ENCODE measurements at regions not wholly inside any gene's neighbourhood (a gene's known extent, or its start where the extent isn't known, plus 50 kb on each side); places are given as distances from the start of the nearest gene placed in this dataset.

- no peaks in the 10 kb centered on the region for H3K36me3 ChIP-seq (ENCODE audit: low read depth)
- no peak overlapping the region for H3K4me3 ChIP-seq (ENCODE audit: severe bottlenecking)
- TF ChIP-seq, protein P1, sequence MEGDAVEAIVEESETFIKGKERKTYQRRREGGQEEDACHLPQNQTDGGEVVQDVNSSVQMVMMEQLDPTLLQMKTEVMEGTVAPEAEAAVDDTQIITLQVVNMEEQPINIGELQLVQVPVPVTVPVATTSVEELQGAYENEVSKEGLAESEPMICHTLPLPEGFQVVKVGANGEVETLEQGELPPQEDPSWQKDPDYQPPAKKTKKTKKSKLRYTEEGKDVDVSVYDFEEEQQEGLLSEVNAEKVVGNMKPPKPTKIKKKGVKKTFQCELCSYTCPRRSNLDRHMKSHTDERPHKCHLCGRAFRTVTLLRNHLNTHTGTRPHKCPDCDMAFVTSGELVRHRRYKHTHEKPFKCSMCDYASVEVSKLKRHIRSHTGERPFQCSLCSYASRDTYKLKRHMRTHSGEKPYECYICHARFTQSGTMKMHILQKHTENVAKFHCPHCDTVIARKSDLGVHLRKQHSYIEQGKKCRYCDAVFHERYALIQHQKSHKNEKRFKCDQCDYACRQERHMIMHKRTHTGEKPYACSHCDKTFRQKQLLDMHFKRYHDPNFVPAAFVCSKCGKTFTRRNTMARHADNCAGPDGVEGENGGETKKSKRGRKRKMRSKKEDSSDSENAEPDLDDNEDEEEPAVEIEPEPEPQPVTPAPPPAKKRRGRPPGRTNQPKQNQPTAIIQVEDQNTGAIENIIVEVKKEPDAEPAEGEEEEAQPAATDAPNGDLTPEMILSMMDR (IDR thresholded peaks at IDR 0.05; ENCODE audit: poor library complexity, severe bottlenecking) = no peak
- H3K9me3 ChIP-seq (ENCODE audit: severe bottlenecking) = no peaks in the 10 kb centered on the region
- ATAC-seq (ENCODE audit: low read depth) (no peak), DNase-seq (ENCODE audit: low spot score) (no peak)
- H3K27ac ChIP-seq (ENCODE audit: poor library complexity, severe bottlenecking) = no peak overlapping the region
- no peaks in the 10 kb centered on the region for H3K4me1 ChIP-seq (ENCODE audit: insufficient read depth, poor library complexity, severe bottlenecking)
- no peaks in the 10 kb centered on the region for H3K27me3 ChIP-seq (ENCODE audit: insufficient read depth, poor library complexity, severe bottlenecking)
Observed at GRCh38 chr3:107275511-107275910, 101.7 kb upstream of the CCDC54 start.

- TF ChIP-seq, protein P1 (IDR thresholded peaks at IDR 0.05; ENCODE audit: poor library complexity, severe bottlenecking) = no peak
- DNase-seq (ENCODE audit: low spot score) = no peak
- H3K4me1 ChIP-seq (ENCODE audit: insufficient read depth, poor library complexity, severe bottlenecking) = no peaks in the 10 kb centered on the region
- H3K27me3 ChIP-seq (ENCODE audit: insufficient read depth, poor library complexity, severe bottlenecking) = no peaks in the 10 kb centered on the region
- no peaks in the 10 kb centered on the region for H3K36me3 ChIP-seq (ENCODE audit: low read depth)
- no peak overlapping the region for H3K4me3 ChIP-seq (ENCODE audit: severe bottlenecking)
- no peak for ATAC-seq (ENCODE audit: low read depth)
- no peaks in the 10 kb centered on the region for H3K9me3 ChIP-seq (ENCODE audit: severe bottlenecking)
- H3K27ac ChIP-seq (ENCODE audit: poor library complexity, severe bottlenecking) = no peak overlapping the region
Observed at GRCh38 chr3:107283948-107284347, 93.3 kb upstream of the CCDC54 start.

DNA sequence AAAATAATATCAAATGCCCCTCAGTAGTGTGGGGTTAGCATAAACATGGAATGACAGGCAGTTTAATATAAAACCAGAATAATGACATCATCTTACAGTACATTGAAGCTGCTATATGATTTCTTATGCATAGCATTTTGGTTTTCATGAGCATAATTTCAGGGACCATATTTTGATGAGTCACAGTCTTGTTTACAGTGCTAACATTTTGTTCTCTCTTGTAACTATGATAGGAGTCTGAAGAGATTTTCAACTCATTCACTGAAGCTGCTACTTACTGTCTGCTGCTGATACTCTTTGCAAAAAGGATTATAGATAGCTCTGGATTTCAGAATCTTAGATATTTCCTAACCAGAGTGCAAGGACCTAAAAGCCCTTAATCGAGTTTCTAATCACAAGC, 92.6 kb upstream of the CCDC54 start:
- no peaks in the 10 kb centered on the region for H3K27me3 ChIP-seq (ENCODE audit: insufficient read depth, poor library complexity, severe bottlenecking)
- no peak overlapping the region for H3K4me3 ChIP-seq (ENCODE audit: severe bottlenecking)
- no peaks in the 10 kb centered on the region for H3K9me3 ChIP-seq (ENCODE audit: severe bottlenecking)
- DNase-seq (ENCODE audit: low spot score) (no peak), ATAC-seq (ENCODE audit: low read depth) (peak; percentile 42; the same call in 2 of the 3 replicates)
- no peak overlapping the region for H3K27ac ChIP-seq (ENCODE audit: poor library complexity, severe bottlenecking)
- H3K36me3 ChIP-seq (ENCODE audit: low read depth) = no peaks in the 10 kb centered on the region
- no peaks in the 10 kb centered on the region for H3K4me1 ChIP-seq (ENCODE audit: insufficient read depth, poor library complexity, severe bottlenecking)
- TF ChIP-seq, protein P1 (IDR thresholded peaks at IDR 0.05; ENCODE audit: poor library complexity, severe bottlenecking) = no peak

DNA sequence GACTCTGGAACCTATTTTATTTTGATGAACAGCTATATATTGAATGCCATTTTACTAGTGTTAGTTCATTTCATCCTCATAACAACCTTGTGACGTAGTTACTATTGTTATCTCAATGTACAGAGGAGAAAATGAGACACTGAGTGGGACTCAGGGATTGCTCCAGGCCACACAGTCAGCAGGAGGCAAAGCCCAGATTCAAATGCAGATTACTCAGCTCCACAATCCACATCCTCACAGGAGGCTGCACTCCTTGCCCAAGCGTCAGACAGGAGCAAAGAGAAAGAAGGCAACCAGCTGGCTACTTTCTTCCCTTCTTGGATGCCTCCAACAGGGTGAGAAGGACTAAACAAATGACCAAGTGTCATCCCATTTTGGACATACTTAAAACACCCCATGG, 92.0 kb upstream of the CCDC54 start:
- DNase-seq (ENCODE audit: low spot score) = no peak
- Histone ChIP-seq H3K9me3 (ENCODE audit: severe bottlenecking) (no peaks in the 10 kb centered on the region), H3K27ac (ENCODE audit: poor library complexity, severe bottlenecking) (no peak overlapping the region), H3K36me3 (ENCODE audit: low read depth) (no peaks in the 10 kb centered on the region), H3K4me1 (ENCODE audit: insufficient read depth, poor library complexity, severe bottlenecking) (no peaks in the 10 kb centered on the region), H3K4me3 (ENCODE audit: severe bottlenecking) (no peak overlapping the region), H3K27me3 (ENCODE audit: insufficient read depth, poor library complexity, severe bottlenecking) (no peaks in the 10 kb centered on the region)
- no peak for ATAC-seq (ENCODE audit: low read depth)
- TF ChIP-seq, protein P1 (IDR thresholded peaks at IDR 0.05; ENCODE audit: poor library complexity, severe bottlenecking) = no peak

DNA sequence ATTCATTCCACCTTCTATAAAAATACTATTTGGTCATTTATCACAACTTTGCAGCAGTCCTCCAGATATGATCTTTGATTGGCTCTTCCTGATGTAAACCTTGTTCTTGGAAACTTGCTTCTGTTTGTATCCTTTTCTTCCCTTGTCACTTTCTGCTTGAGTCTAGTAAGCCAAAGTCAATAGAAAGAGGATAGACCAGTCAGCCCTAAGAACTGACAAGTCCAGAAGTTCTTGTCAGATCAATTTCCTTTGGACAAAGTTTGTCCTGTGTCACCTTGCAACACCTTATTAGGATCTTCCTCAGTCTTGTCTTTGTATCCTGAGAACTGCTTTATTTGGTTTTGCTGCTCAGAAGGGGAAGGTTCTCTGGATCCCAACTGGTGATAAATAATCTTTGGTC, 87.9 kb upstream of the CCDC54 start:
- Histone ChIP-seq H3K4me1 (ENCODE audit: insufficient read depth, poor library complexity, severe bottlenecking) (no peaks in the 10 kb centered on the region), H3K27ac (ENCODE audit: poor library complexity, severe bottlenecking) (no peak overlapping the region), H3K9me3 (ENCODE audit: severe bottlenecking) (no peaks in the 10 kb centered on the region), H3K36me3 (ENCODE audit: low read depth) (no peaks in the 10 kb centered on the region), H3K27me3 (ENCODE audit: insufficient read depth, poor library complexity, severe bottlenecking) (no peaks in the 10 kb centered on the region), H3K4me3 (ENCODE audit: severe bottlenecking) (no peak overlapping the region)
- no peak for DNase-seq (ENCODE audit: low spot score)
- no peak for ATAC-seq (ENCODE audit: low read depth)
- TF ChIP-seq, protein P1 (IDR thresholded peaks at IDR 0.05; ENCODE audit: poor library complexity, severe bottlenecking) = no peak
